ENCODE measurements at regions not wholly inside any gene's neighbourhood (a gene's known extent, or its start where the extent isn't known, plus 50 kb on each side); places are given as distances from the start of the nearest gene placed in this dataset.
"Not testable (repeated sequence)": the region's sequence is repeated elsewhere in the genome, so short reads cannot be mapped to it uniquely, and the experiment has no call there.

GRCh38 chr5:82879089-82879488 lies 198.1 kb downstream of the TMEM167A start:
- no peak overlapping the region for H3K4me3 ChIP-seq (replicated peaks; ENCODE audit: low read depth, low read length)
- TF ChIP-seq CTCF (IDR thresholded peaks at IDR 0.05; ENCODE audit: low read depth, low read length, missing control alignments): no peak
- DNase-seq (ENCODE audit: extremely low read depth, low read depth): no peak

GRCh38 chr5:82873452-82873851 lies 203.7 kb downstream of the TMEM167A start:
- no peak for DNase-seq (ENCODE audit: extremely low read depth, low read depth)
- no peak for TF ChIP-seq CTCF (IDR thresholded peaks at IDR 0.05; ENCODE audit: low read depth, low read length, missing control alignments)
- no peak overlapping the region for H3K4me3 ChIP-seq (replicated peaks; ENCODE audit: low read depth, low read length)

- H3K4me3 ChIP-seq (replicated peaks; ENCODE audit: low read depth, low read length); DNase-seq (ENCODE audit: extremely low read depth, low read depth): not testable (repeated sequence)
Observed at GRCh38 chr5:82872321-82873288, 204.6 kb downstream of the TMEM167A start.

GRCh38 chr5:82865625-82866024 lies 211.6 kb downstream of the TMEM167A start:
- DNase-seq (ENCODE audit: extremely low read depth, low read depth): no peak
- no peak overlapping the region for H3K4me3 ChIP-seq (replicated peaks; ENCODE audit: low read depth, low read length)
- TF ChIP-seq CTCF (IDR thresholded peaks at IDR 0.05; ENCODE audit: low read depth, low read length, missing control alignments): no peak

GRCh38 chr5:82863266-82863665 lies 213.9 kb downstream of the TMEM167A start:
- no peak overlapping the region for H3K4me3 ChIP-seq (replicated peaks; ENCODE audit: low read depth, low read length)
- no peak for TF ChIP-seq CTCF (IDR thresholded peaks at IDR 0.05; ENCODE audit: low read depth, low read length, missing control alignments)
- no peak for DNase-seq (ENCODE audit: extremely low read depth, low read depth)

GRCh38 chr5:82862711-82863110 lies 214.5 kb downstream of the TMEM167A start:
- TF ChIP-seq CTCF (IDR thresholded peaks at IDR 0.05; ENCODE audit: low read depth, low read length, missing control alignments): no peak
- H3K4me3 ChIP-seq (replicated peaks; ENCODE audit: low read depth, low read length): no peak overlapping the region
- no peak for DNase-seq (ENCODE audit: extremely low read depth, low read depth)

- no peak overlapping the region for H3K4me3 ChIP-seq (replicated peaks; ENCODE audit: low read depth, low read length)
- no peak for TF ChIP-seq CTCF (IDR thresholded peaks at IDR 0.05; ENCODE audit: low read depth, low read length, missing control alignments)
- no peak for DNase-seq (ENCODE audit: extremely low read depth, low read depth)
Observed at GRCh38 chr5:82862261-82862660, 214.9 kb downstream of the TMEM167A start.
